Peyer's patch (tissue), 4 donors: ENCODE measurements at regions not wholly inside any gene's neighbourhood (a gene's known extent, or its start where the extent isn't known, plus 50 kb on each side); places are given as distances from the start of the nearest gene placed in this dataset.

Experiments used
- POLR2A ChIP-seq, 2 donors: fragments of 450-650 bp; IDR thresholded peaks; one replicate each; pipeline ENCODE4 v1.5.1; 2017; ENCODE audit warnings: antibody characterized with exemption in 2 of 2, mild to moderate bottlenecking in 2 of 2, moderate library complexity in 2 of 2
- TF ChIP-seq, protein P1 (sequence below), 6 experiments: fragments of 450-650 bp in 4 of 6; fragments of 200-600 bp in 2 of 6; sonication (generic) in 1 of 6; IDR thresholded peaks; one replicate each; pipeline ENCODE4 v1.5.1; 2017 to 2019; ENCODE audit warnings: antibody characterized with exemption in 6 of 6, mild to moderate bottlenecking in 3 of 6, moderate library complexity in 1 of 6

DNA sequence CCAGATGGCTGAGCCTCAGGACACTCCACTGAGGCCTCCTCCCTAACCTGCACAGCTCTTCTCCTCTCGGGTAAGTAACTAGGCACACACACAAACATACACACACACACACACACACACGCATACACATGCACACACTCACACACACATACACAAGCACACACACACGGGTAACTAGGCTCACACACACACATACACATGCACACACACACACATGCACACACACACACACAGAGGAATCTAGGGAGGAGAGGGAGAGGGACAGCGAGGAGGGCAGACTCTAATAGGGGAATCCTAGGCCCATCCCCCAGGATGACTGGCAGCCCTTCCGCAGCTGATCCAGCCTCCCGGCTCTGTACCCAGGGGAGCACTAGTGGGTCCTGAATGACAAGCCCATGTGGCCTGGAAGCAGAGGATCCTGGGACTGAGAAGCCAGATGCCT lies 177.4 kb upstream of the LINGO1 start:
- TF ChIP-seq, protein P1, sequence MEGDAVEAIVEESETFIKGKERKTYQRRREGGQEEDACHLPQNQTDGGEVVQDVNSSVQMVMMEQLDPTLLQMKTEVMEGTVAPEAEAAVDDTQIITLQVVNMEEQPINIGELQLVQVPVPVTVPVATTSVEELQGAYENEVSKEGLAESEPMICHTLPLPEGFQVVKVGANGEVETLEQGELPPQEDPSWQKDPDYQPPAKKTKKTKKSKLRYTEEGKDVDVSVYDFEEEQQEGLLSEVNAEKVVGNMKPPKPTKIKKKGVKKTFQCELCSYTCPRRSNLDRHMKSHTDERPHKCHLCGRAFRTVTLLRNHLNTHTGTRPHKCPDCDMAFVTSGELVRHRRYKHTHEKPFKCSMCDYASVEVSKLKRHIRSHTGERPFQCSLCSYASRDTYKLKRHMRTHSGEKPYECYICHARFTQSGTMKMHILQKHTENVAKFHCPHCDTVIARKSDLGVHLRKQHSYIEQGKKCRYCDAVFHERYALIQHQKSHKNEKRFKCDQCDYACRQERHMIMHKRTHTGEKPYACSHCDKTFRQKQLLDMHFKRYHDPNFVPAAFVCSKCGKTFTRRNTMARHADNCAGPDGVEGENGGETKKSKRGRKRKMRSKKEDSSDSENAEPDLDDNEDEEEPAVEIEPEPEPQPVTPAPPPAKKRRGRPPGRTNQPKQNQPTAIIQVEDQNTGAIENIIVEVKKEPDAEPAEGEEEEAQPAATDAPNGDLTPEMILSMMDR (IDR thresholded peaks at IDR 0.05) = no peak
- TF ChIP-seq POLR2A (IDR thresholded peaks at IDR 0.05) = no peak
